ENCODE measurements at regions not wholly inside any gene's neighbourhood (a gene's known extent, or its start where the extent isn't known, plus 50 kb on each side); places are given as distances from the start of the nearest gene placed in this dataset.

- Histone ChIP-seq H3K79me1 (ENCODE audit: insufficient read depth, low read depth, low read length, poor library complexity, severe bottlenecking) (no peaks in the 10 kb centered on the region), H2AK5ac (ENCODE audit: insufficient read length, low read length) (no peak overlapping the region), H3K9me3 (ENCODE audit: control insufficient read depth, low read depth, low read length) (no peaks in the 10 kb centered on the region), H4K20me1 (ENCODE audit: control insufficient read depth, insufficient read depth, insufficient read length) (no peaks in the 10 kb centered on the region), H3K79me2 (ENCODE audit: insufficient read depth, low read length) (no peaks in the 10 kb centered on the region), H3K23me2 (ENCODE audit: insufficient read length, low read depth, low read length, poor library complexity, severe bottlenecking) (no peaks in the 10 kb centered on the region), H3K4ac (ENCODE audit: low read depth, low read length) (no peak overlapping the region), H4K8ac (replicated peaks; ENCODE audit: insufficient read length, low read depth, low read length) (no peak overlapping the region), H3K27ac (ENCODE audit: insufficient read length, low read depth, low read length) (no peak overlapping the region), H3T11ph (ENCODE audit: low read length) (no peak overlapping the region), H3K9ac (ENCODE audit: extremely low read depth, insufficient read length, low read length) (no peak overlapping the region), H2BK20ac (ENCODE audit: low read depth, low read length, poor library complexity, severe bottlenecking) (no peak overlapping the region), H4K5ac (ENCODE audit: insufficient read length, low read depth, low read length) (no peak overlapping the region), H3K4me1 (ENCODE audit: insufficient read depth, low read length) (no peaks in the 10 kb centered on the region), H3K18ac (ENCODE audit: insufficient read length, low read depth, low read length) (no peak overlapping the region), H2BK120ac (ENCODE audit: low read depth, low read length, poor library complexity, severe bottlenecking) (no peak overlapping the region), H3K56ac (ENCODE audit: insufficient read length, low read depth, low read length) (no peak overlapping the region), H3K23ac (ENCODE audit: insufficient read length, low read depth, low read length) (no peak overlapping the region), H4K91ac (ENCODE audit: insufficient read length, low read depth, low read length) (no peak overlapping the region), H2BK12ac (ENCODE audit: insufficient read length, low read depth, low read length) (no peak overlapping the region), H2BK5ac (ENCODE audit: insufficient read length, low read length) (no peak overlapping the region), H2BK15ac (ENCODE audit: low read depth, low read length) (no peak overlapping the region), H2AFZ (ENCODE audit: low read length) (no peak overlapping the region), H3K4me2 (ENCODE audit: insufficient read depth, insufficient read length, low read length) (no peak overlapping the region), H3K14ac (ENCODE audit: insufficient read depth, low read length) (no peak overlapping the region), H3K27me3 (ENCODE audit: insufficient read depth, low read length) (no peaks in the 10 kb centered on the region)
- Mint-ChIP-seq H3K27me3 (ENCODE audit: low read depth) (no peaks in the 10 kb centered on the region), H3K36me3 (ENCODE audit: insufficient read depth in 1 of 3, low read depth in 3 of 3) (no peaks in the 10 kb centered on the region; a peak in 1 of 7 replicates), H3K27ac (0 out of 7 replicates have a peak overlapping the region, but pooled peaks of 1 of the 3 experiments have one; percentile 4), H3K4me1 (no peaks in the 10 kb centered on the region), H3K9me3 (peaks cover 2 to 4% of the 10 kb centered on the region in 2 experiments; a peak in 3 of 5 replicates), H3K4me3 (no peak overlapping the region)
- DNase-seq, result no peak
- no peak for TF ChIP-seq CTCF (conservative IDR thresholded peaks at IDR 0.05)
Measured at GRCh38 chr1:70820396-70820795, 227.2 kb downstream of the PTGER3 start.

All from H9 (cell line).